GM23338 (cell line): ENCODE measurements at regions not wholly inside any gene's neighbourhood (a gene's known extent, or its start where the extent isn't known, plus 50 kb on each side); places are given as distances from the start of the nearest gene placed in this dataset.

Source experiments
- ATAC-seq: fragments of 200-7000 bp; cut with Tn5 transposase; 3 replicates; pipeline ENCODE4 v1.9.1; 2020
- DNase-seq: peaks from one replicate; pipeline ENCODE4 v3.0.0-alpha.2; 2015; ENCODE audit warnings: low spot score
- H2AFZ ChIP-seq: fragments of 200-600 bp; sonication (generic); 2 replicates; pipeline ENCODE4 v1.8.0; 2016; ENCODE audit warnings: antibody characterized with exemption, mild to moderate bottlenecking, moderate library complexity
- H3F3A ChIP-seq: fragments of 200-600 bp; sonication (generic); replicated peaks from 2 replicates; pipeline ENCODE4 v1.8.0; 2017; ENCODE audit warnings: antibody characterized with exemption, mixed run types, low read depth
- H3K27ac ChIP-seq: fragments of 200-600 bp; sonication (generic); 2 replicates; pipeline ENCODE4 v1.6.1; 2016; ENCODE audit warnings: low read depth
- H3K27me3 ChIP-seq: fragments of 200-600 bp; sonication (generic); 2 replicates; pipeline ENCODE4 v1.8.0; 2016; ENCODE audit warnings: mild to moderate bottlenecking, mixed run types, moderate library complexity; ENCODE audit not compliant: insufficient read depth
- H3K36me3 ChIP-seq: fragments of 200-600 bp; sonication (generic); 2 replicates; pipeline ENCODE4 v1.8.0; 2016; ENCODE audit warnings: mild to moderate bottlenecking; ENCODE audit not compliant: insufficient read depth
- H3K4me1 ChIP-seq: fragments of 200-600 bp; sonication (generic); 2 replicates; pipeline ENCODE4 v1.8.0; 2016; ENCODE audit warnings: mild to moderate bottlenecking, moderate library complexity; ENCODE audit not compliant: insufficient read depth
- H3K4me2 ChIP-seq: fragments of 200-600 bp; sonication (generic); 2 replicates; pipeline ENCODE4 v1.7.1; 2017; ENCODE audit warnings: mixed run types
- H3K4me3 ChIP-seq: fragments of 200-600 bp; sonication (generic); 2 replicates; pipeline ENCODE4 v1.6.1; 2016; ENCODE audit warnings: mixed run types
- H3K79me2 ChIP-seq: fragments of 200-600 bp; sonication (generic); replicated peaks from 2 replicates; pipeline ENCODE4 v1.8.0; 2017; ENCODE audit warnings: mild to moderate bottlenecking; ENCODE audit not compliant: insufficient read depth
- H3K9me2 ChIP-seq: fragments of 200-600 bp; sonication (generic); 2 replicates; pipeline ENCODE4 v1.8.0; 2017; ENCODE audit not compliant: insufficient read depth
- H4K20me1 ChIP-seq: fragments of 200-600 bp; sonication (generic); replicated peaks from 2 replicates; pipeline ENCODE4 v1.8.0; 2017; ENCODE audit warnings: mild to moderate bottlenecking; ENCODE audit not compliant: insufficient read depth
- H3K27ac Mint-ChIP-seq: 2 replicates; pipeline ENCODE4 v1.8.0; 2020; ENCODE audit warnings: inconsistent platforms, mild to moderate bottlenecking, moderate library complexity, mixed read lengths
- H3K27me3 Mint-ChIP-seq: 3 replicates; pipeline ENCODE4 v1.8.0; 2022; ENCODE audit warnings: low read depth, mild to moderate bottlenecking, moderate library complexity, mixed read lengths, inconsistent platforms; ENCODE audit not compliant: insufficient read depth, poor library complexity
- H3K36me3 Mint-ChIP-seq: 3 replicates; pipeline ENCODE4 v1.8.0; 2021; ENCODE audit warnings: low read depth, mild to moderate bottlenecking, inconsistent platforms, moderate library complexity, mixed read lengths
- H3K4me1 Mint-ChIP-seq: 3 replicates; pipeline ENCODE4 v1.8.0; 2020; ENCODE audit warnings: mild to moderate bottlenecking, inconsistent platforms, mixed read lengths
- H3K4me3 Mint-ChIP-seq: 3 replicates; pipeline ENCODE4 v1.8.0; 2021; ENCODE audit warnings: moderate library complexity, mild to moderate bottlenecking, inconsistent platforms, mixed read lengths
- H3K9me3 Mint-ChIP-seq: 3 replicates; pipeline ENCODE4 v1.8.0; 2020; ENCODE audit warnings: moderate library complexity, mild to moderate bottlenecking, inconsistent platforms, mixed read lengths
- CTCF ChIP-seq, 2 experiments: fragments of 200-600 bp in 1 of 2; sonication (generic) in 1 of 2; conservative IDR thresholded peaks; 2 replicates each; pipeline versions ENCODE4 v1.5.1 to v1.6.1; 2016 to 2017; ENCODE audit warnings: antibody characterized with exemption in 2 of 2, low read depth in 2 of 2, mild to moderate bottlenecking in 2 of 2, moderate library complexity in 1 of 2
- ETS1 ChIP-seq: IDR thresholded peaks from 2 replicates; pipeline ENCODE4 v1.6.1; 2016; ENCODE audit warnings: antibody characterized with exemption
- EZH2 ChIP-seq: fragments of 200-600 bp; sonication (generic); IDR thresholded peaks from one replicate; pipeline ENCODE4 v1.8.0; 2017; ENCODE audit warnings: antibody characterized with exemption, mild to moderate bottlenecking, low read depth; ENCODE audit not compliant: unreplicated experiment
- EZH2phosphoT487 ChIP-seq: fragments of 200-600 bp; sonication (generic); IDR thresholded peaks from one replicate; pipeline ENCODE4 v1.8.1; 2018; ENCODE audit warnings: antibody characterized with exemption; ENCODE audit not compliant: unreplicated experiment
- NANOG ChIP-seq: IDR thresholded peaks from 2 replicates; pipeline ENCODE4 v1.6.1; 2016; ENCODE audit warnings: antibody characterized with exemption, borderline replicate concordance
- REST ChIP-seq: IDR thresholded peaks from one replicate; pipeline ENCODE4 v1.6.1; 2018; ENCODE audit warnings: antibody characterized with exemption; ENCODE audit not compliant: unreplicated experiment
- ZNF331 ChIP-seq: fragments of 250-450 bp; sonication (Bioruptor Pico); IDR thresholded peaks from 2 replicates; pipeline ENCODE4 v1.5.0; 2020; ENCODE audit warnings: low read depth, mild to moderate bottlenecking, moderate library complexity

- H3K4me2 ChIP-seq = no peak overlapping the region
- H3K9me3 Mint-ChIP-seq = no peaks in the 10 kb centered on the region
- no peak for ATAC-seq
- H3K27ac ChIP-seq = no peak overlapping the region
- no peaks in the 10 kb centered on the region for H4K20me1 ChIP-seq
- no peak overlapping the region for H2AFZ ChIP-seq
- peaks cover 9% of the 10 kb centered on the region for H3K9me2 ChIP-seq
- H3K4me1 Mint-ChIP-seq = peaks cover 7% of the 10 kb centered on the region; the same call in 2 of the 3 replicates
- no peaks in the 10 kb centered on the region for H3K4me1 ChIP-seq
- no peaks in the 10 kb centered on the region for H3F3A ChIP-seq
- no peak for DNase-seq
- H3K79me2 ChIP-seq = no peaks in the 10 kb centered on the region
- H3K4me3 ChIP-seq = no peak overlapping the region
- no peaks in the 10 kb centered on the region; the same call in 2 of the 3 replicates for H3K36me3 Mint-ChIP-seq
- H3K27ac Mint-ChIP-seq = no peak overlapping the region
- TF ChIP-seq REST (peak; percentile 53), NANOG (no peak)
- H3K4me3 Mint-ChIP-seq = no peak overlapping the region
- H3K27me3 ChIP-seq = no peaks in the 10 kb centered on the region
- no peaks in the 10 kb centered on the region for H3K36me3 ChIP-seq
- H3K27me3 Mint-ChIP-seq = peaks cover 3% of the 10 kb centered on the region
These were observed 104.5 kb upstream of the FAM20A start for GRCh38 chr17:68705714-68706076.

- no peaks in the 10 kb centered on the region for H3K9me3 Mint-ChIP-seq
- H3K27ac Mint-ChIP-seq = no peak overlapping the region
- H3K27ac ChIP-seq = no peak overlapping the region
- no peak overlapping the region for H3K4me3 Mint-ChIP-seq
- DNase-seq (no peak), ATAC-seq (no peak)
- no peak overlapping the region for H2AFZ ChIP-seq
- no peaks in the 10 kb centered on the region; the same call in 2 of the 3 replicates for H3K36me3 Mint-ChIP-seq
- peaks cover 7% of the 10 kb centered on the region; the same call in 2 of the 3 replicates for H3K4me1 Mint-ChIP-seq
- no peaks in the 10 kb centered on the region for H3K27me3 ChIP-seq
- no peaks in the 10 kb centered on the region for H3K36me3 ChIP-seq
- no peaks in the 10 kb centered on the region for H3F3A ChIP-seq
- H3K4me3 ChIP-seq = no peak overlapping the region
- peaks cover 3% of the 10 kb centered on the region for H3K27me3 Mint-ChIP-seq
- no peak overlapping the region for H3K4me2 ChIP-seq
- TF ChIP-seq EZH2phosphoT487 (no peak), EZH2 (no peak), ETS1 (no peak), CTCF (conservative IDR thresholded peaks at IDR 0.05; ENCODE audit: low read depth in 2 of 2) (no peak), ZNF331 (CRISPR knock-in tag) (no peak)
- H4K20me1 ChIP-seq = no peaks in the 10 kb centered on the region
- no peaks in the 10 kb centered on the region for H3K79me2 ChIP-seq
- peaks cover 9% of the 10 kb centered on the region for H3K9me2 ChIP-seq
- no peaks in the 10 kb centered on the region for H3K4me1 ChIP-seq
These were observed 103.9 kb upstream of the FAM20A start for GRCh38 chr17:68704871-68705713.
